IMR-90 (cell line): ENCODE measurements at regions not wholly inside any gene's neighbourhood (a gene's known extent, or its start where the extent isn't known, plus 50 kb on each side); places are given as distances from the start of the nearest gene placed in this dataset.

Experiments used
- ATAC-seq: fragments of 200-7000 bp; cut with Tn5 transposase; 2 replicates; pipeline ENCODE4 v1.9.1; 2020; ENCODE audit warnings: low read depth, mild to moderate bottlenecking, moderate library complexity
- BruUV-seq: library from RNA; stranded (reverse); fragments of 400-500 nt; replicated peaks from 2 replicates; lab custom pipeline; 2021; lab: Mats Ljungman, UMichigan
- CTCF ChIA-PET: fragments of 300-600 bp; formaldehyde crosslinking; extraction: SDS; loops from one replicate; lab custom pipeline; 2021; ENCODE audit warnings: antibody characterized with exemption; lab: Yijun Ruan, JAX
- POLR2A ChIA-PET: fragments of 300-600 bp; sonication (Branson Sonifier 250); formaldehyde crosslinking; loops from one replicate; lab custom pipeline; 2022; ENCODE audit warnings: antibody characterized with exemption; ENCODE audit not compliant: unreplicated experiment; lab: Charles Lee
- DNase-seq: peaks from one replicate; pipeline ENCODE4 v3.0.0; 2013
- H2AFZ ChIP-seq: replicated peaks from 2 replicates; pipeline ENCODE3; 2013; ENCODE audit warnings: low read length, mild to moderate bottlenecking; ENCODE audit not compliant: poor library complexity
- H2AK5ac ChIP-seq: 2 replicates; pipeline ENCODE4 v1.6.1; 2013; ENCODE audit warnings: low read depth, low read length, inconsistent platforms
- H2AK9ac ChIP-seq: replicated peaks from 2 replicates; pipeline ENCODE3; 2013; ENCODE audit warnings: mild to moderate bottlenecking, low read depth, low read length, moderate library complexity; ENCODE audit not compliant: poor library complexity
- H2BK120ac ChIP-seq: 2 replicates; pipeline ENCODE4 v1.6.1; 2013; ENCODE audit warnings: low read depth, low read length, inconsistent platforms
- H2BK15ac ChIP-seq: 3 replicates; pipeline ENCODE4 v1.6.1; 2013; ENCODE audit warnings: low read depth, low read length, inconsistent platforms
- H2BK20ac ChIP-seq: 2 replicates; pipeline ENCODE4 v1.6.1; 2013; ENCODE audit warnings: low read depth, mild to moderate bottlenecking, inconsistent platforms, low read length, moderate library complexity
- H2BK5ac ChIP-seq: 2 replicates; pipeline ENCODE4 v1.6.1; 2013; ENCODE audit warnings: mild to moderate bottlenecking, low read depth, low read length, inconsistent platforms; ENCODE audit not compliant: poor library complexity, severe bottlenecking
- H3K14ac ChIP-seq: replicated peaks from 2 replicates; pipeline ENCODE4 v1.6.1; 2013; ENCODE audit warnings: low read depth, low read length, inconsistent platforms
- H3K18ac ChIP-seq: 2 replicates; pipeline ENCODE4 v1.6.1; 2013; ENCODE audit warnings: low read depth, low read length, control low read depth
- H3K23ac ChIP-seq: 2 replicates; pipeline ENCODE4 v1.6.1; 2013; ENCODE audit warnings: low read depth, low read length, inconsistent platforms
- H3K27ac ChIP-seq: 2 replicates; pipeline ENCODE4 v1.5.1; 2013; ENCODE audit warnings: mild to moderate bottlenecking, control low read depth, low read length; ENCODE audit not compliant: insufficient read depth
- H3K27me3 ChIP-seq: 2 replicates; pipeline ENCODE4 v1.6.1; 2013; ENCODE audit warnings: low read length; ENCODE audit not compliant: control insufficient read depth, insufficient read depth
- H3K36me3 ChIP-seq: 2 replicates; pipeline ENCODE4 v1.6.1; 2013; ENCODE audit warnings: low read length, mixed read lengths; ENCODE audit not compliant: control insufficient read depth, insufficient read depth
- H3K4ac ChIP-seq: 2 replicates; pipeline ENCODE4 v1.6.1; 2013; ENCODE audit warnings: low read depth, low read length, inconsistent platforms
- H3K4me1 ChIP-seq: 2 replicates; pipeline ENCODE4 v1.6.1; 2013; ENCODE audit warnings: low read length, mixed read lengths; ENCODE audit not compliant: control insufficient read depth, insufficient read depth
- H3K4me2 ChIP-seq: 2 replicates; pipeline ENCODE4 v1.6.1; 2013; ENCODE audit warnings: low read depth, mild to moderate bottlenecking, control low read depth, low read length, moderate library complexity
- H3K4me3 ChIP-seq: 2 replicates; pipeline ENCODE4 v1.5.1; 2013; ENCODE audit warnings: low read depth, mild to moderate bottlenecking, control low read depth, low read length, moderate library complexity; ENCODE audit not compliant: insufficient read depth
- H3K56ac ChIP-seq: 2 replicates; pipeline ENCODE4 v1.6.1; 2013; ENCODE audit warnings: low read length, inconsistent platforms; ENCODE audit not compliant: insufficient read depth; ENCODE audit errors: extremely low read depth
- H3K79me1 ChIP-seq, 2 experiments: 2 replicates each; pipeline ENCODE4 v1.6.1; 2013; ENCODE audit warnings: low read length in 2 of 2, inconsistent platforms in 1 of 2, low read depth in 1 of 2
- H3K9ac ChIP-seq: 2 replicates; pipeline ENCODE4 v1.6.1; 2013; ENCODE audit warnings: low read depth, low read length, control low read depth
- H3K9me1 ChIP-seq: 2 replicates; pipeline ENCODE4 v1.6.1; 2013; ENCODE audit warnings: low read length, inconsistent platforms; ENCODE audit not compliant: insufficient read depth
- H3K9me3 ChIP-seq: 2 replicates; pipeline ENCODE4 v1.6.1; 2013; ENCODE audit warnings: low read length; ENCODE audit not compliant: control insufficient read depth, insufficient read depth
- H4K20me1 ChIP-seq: 2 replicates; pipeline ENCODE4 v1.6.1; 2013; ENCODE audit warnings: low read length, inconsistent platforms; ENCODE audit not compliant: insufficient read depth
- H4K5ac ChIP-seq: 2 replicates; pipeline ENCODE4 v1.6.1; 2013; ENCODE audit warnings: mild to moderate bottlenecking, low read depth, low read length, control low read depth
- H4K8ac ChIP-seq, 2 experiments: 2 replicates each; pipeline ENCODE4 v1.6.1; 2013; ENCODE audit warnings: low read depth in 2 of 2, low read length in 2 of 2, control low read depth in 1 of 2, inconsistent platforms in 1 of 2
- H4K91ac ChIP-seq: 2 replicates; pipeline ENCODE4 v1.6.1; 2013; ENCODE audit warnings: low read depth, low read length, inconsistent platforms; ENCODE audit not compliant: insufficient read depth
- CEBPB ChIP-seq: IDR thresholded peaks from 2 replicates; pipeline ENCODE4 v1.6.1; 2012; ENCODE audit warnings: low read depth, low read length, improper control_type of control experiment
- ELK1 ChIP-seq: fragments of 150-350 bp; IDR thresholded peaks from 2 replicates; pipeline ENCODE4 v1.6.1; 2016; ENCODE audit warnings: low read depth, mild to moderate bottlenecking, low read length, moderate library complexity, borderline replicate concordance
- FOS ChIP-seq: fragments of 150-350 bp; IDR thresholded peaks from 2 replicates; pipeline ENCODE4 v1.6.1; 2016; ENCODE audit warnings: low read depth, low read length
- MXI1 ChIP-seq: IDR thresholded peaks from 2 replicates; pipeline ENCODE4 v1.6.1; 2012; ENCODE audit warnings: low read depth, mild to moderate bottlenecking, low read length, moderate library complexity, borderline replicate concordance
- NFE2L2 ChIP-seq: fragments of 150-350 bp; IDR thresholded peaks from 2 replicates; pipeline ENCODE4 v1.6.1; 2016; ENCODE audit warnings: low read depth, mild to moderate bottlenecking, low read length
- POLR2A ChIP-seq: IDR thresholded peaks from 2 replicates; pipeline ENCODE4 v1.6.1; 2012; ENCODE audit warnings: mild to moderate bottlenecking, low read depth, low read length
- RFX5 ChIP-seq: IDR thresholded peaks from 2 replicates; pipeline ENCODE4 v1.8.0; 2012; ENCODE audit warnings: low read depth, mild to moderate bottlenecking, low read length, moderate library complexity
- WGBS, 2 experiments: methylation state at CpG; one replicate each; pipeline versions ENCODE4 v1.1.5 to v1.1.7; 2013; ENCODE audit warnings: missing lambda C conversion rate in 2 of 2; ENCODE audit not compliant: insufficient read length in 1 of 2; ENCODE audit errors: extremely low coverage in 2 of 2; 5-methylcytosine and 5-hydroxymethylcytosine counted together
- dilution Hi-C: fragments of 300-500 bp; cut with HindIII; formaldehyde crosslinking; loops from one replicate; pipeline ENCODE4 v1.14.3; 2018; ENCODE audit warnings: low sequenced_read_pairs; ENCODE audit not compliant: unreplicated experiment
- in situ Hi-C: fragments of 300-500 bp; cut with MboI; formaldehyde crosslinking; loops from 3 replicates; pipeline ENCODE4 v1.14.3; 2019; ENCODE audit warnings: low sequenced_read_pairs, inconsistent platforms, mixed read lengths
- intact Hi-C: fragments of 100-400 bp; cut with micrococcal nuclease; formaldehyde crosslinking; loops from 2 replicates; pipeline ENCODE4 v1.10.0; 2022
- TF ChIP-seq, protein P1 (sequence below): fragments of 150-350 bp; IDR thresholded peaks from 2 replicates; pipeline ENCODE4 v1.6.1; 2017; ENCODE audit warnings: mild to moderate bottlenecking, antibody characterized with exemption, low read length, low read depth

GRCh38 chr1:195663549-195664280 is 944.5 kb downstream of the KCNT2 start:
- Histone ChIP-seq H3K18ac (peak overlapping the region; percentile 64; the same call in 1 of the 2 replicates), H3K14ac (0 out of 2 replicates have a peak overlapping the region, but pooled peaks have one; percentile 53), H3K9me3 (no peaks in the 10 kb centered on the region), H3K56ac (no peak overlapping the region), H2AFZ (no peak overlapping the region), H3K4me1 (peaks cover 4% of the 10 kb centered on the region), H4K8ac (peak overlapping the region in 1 of 2 experiments; percentile 21; a peak in 1 of 4 replicates), H3K4me2 (no peak overlapping the region), H3K4ac (peak overlapping the region; percentile 74), H2AK9ac (no peak overlapping the region), H3K36me3 (no peaks in the 10 kb centered on the region), H4K91ac (0 out of 2 replicates have a peak overlapping the region, but pooled peaks have one; percentile 10), H3K79me1 (no peaks in the 10 kb centered on the region), H2BK120ac (peak overlapping the region; percentile 39), H3K27ac (peak overlapping the region; percentile 46; the same call in 1 of the 2 replicates), H3K23ac (no peak overlapping the region), H2BK5ac (peak overlapping the region; percentile 28), H2BK20ac (peak overlapping the region; percentile 73), H4K20me1 (no peaks in the 10 kb centered on the region), H2BK15ac (no peak overlapping the region; the same call in 2 of the 3 replicates), H3K9me1 (peaks cover 2% of the 10 kb centered on the region; the same call in 1 of the 2 replicates), H3K27me3 (no peaks in the 10 kb centered on the region), H3K9ac (no peak overlapping the region), H3K4me3 (no peak overlapping the region), H4K5ac (0 out of 2 replicates have a peak overlapping the region, but pooled peaks have one; percentile 38), H2AK5ac (peak overlapping the region; percentile 64; the same call in 1 of the 2 replicates)
- in situ Hi-C loops: no loop called here
- ChIA-PET POLR2A (no interaction called here), CTCF (interaction anchor here (1.0 to 1.2 kb wide), 2 partner anchors 10 to 18 kb away, joined by 3 to 6 read pairs; no protein-coding TSS in a partner anchor)
- TF ChIP-seq, protein P1, sequence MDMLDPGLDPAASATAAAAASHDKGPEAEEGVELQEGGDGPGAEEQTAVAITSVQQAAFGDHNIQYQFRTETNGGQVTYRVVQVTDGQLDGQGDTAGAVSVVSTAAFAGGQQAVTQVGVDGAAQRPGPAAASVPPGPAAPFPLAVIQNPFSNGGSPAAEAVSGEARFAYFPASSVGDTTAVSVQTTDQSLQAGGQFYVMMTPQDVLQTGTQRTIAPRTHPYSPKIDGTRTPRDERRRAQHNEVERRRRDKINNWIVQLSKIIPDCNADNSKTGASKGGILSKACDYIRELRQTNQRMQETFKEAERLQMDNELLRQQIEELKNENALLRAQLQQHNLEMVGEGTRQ: no peak
- TF ChIP-seq CEBPB (peak; percentile 39), RFX5 (no peak), NFE2L2 (no peak), MXI1 (no peak), FOS (peak; percentile 77), POLR2A (no peak), ELK1 (no peak)
- ATAC-seq: peak; percentile 87
- intact Hi-C loops: loop anchor here (5.0 kb wide), 1 partner anchor 61 kb away; no protein-coding TSS in a partner anchor
- BruUV-seq: no TSS peak
- DNase-seq: peak; percentile 94
- 33% methylated on average over 1 of the region's 4 CpGs; no CpG with 5 or more reads in 1 of the 2 experiments for WGBS, 2 experiments
- dilution Hi-C loops: no loop called here
